ENCODE measurements at regions not wholly inside any gene's neighbourhood (a gene's known extent, or its start where the extent isn't known, plus 50 kb on each side); places are given as distances from the start of the nearest gene placed in this dataset.

DNA sequence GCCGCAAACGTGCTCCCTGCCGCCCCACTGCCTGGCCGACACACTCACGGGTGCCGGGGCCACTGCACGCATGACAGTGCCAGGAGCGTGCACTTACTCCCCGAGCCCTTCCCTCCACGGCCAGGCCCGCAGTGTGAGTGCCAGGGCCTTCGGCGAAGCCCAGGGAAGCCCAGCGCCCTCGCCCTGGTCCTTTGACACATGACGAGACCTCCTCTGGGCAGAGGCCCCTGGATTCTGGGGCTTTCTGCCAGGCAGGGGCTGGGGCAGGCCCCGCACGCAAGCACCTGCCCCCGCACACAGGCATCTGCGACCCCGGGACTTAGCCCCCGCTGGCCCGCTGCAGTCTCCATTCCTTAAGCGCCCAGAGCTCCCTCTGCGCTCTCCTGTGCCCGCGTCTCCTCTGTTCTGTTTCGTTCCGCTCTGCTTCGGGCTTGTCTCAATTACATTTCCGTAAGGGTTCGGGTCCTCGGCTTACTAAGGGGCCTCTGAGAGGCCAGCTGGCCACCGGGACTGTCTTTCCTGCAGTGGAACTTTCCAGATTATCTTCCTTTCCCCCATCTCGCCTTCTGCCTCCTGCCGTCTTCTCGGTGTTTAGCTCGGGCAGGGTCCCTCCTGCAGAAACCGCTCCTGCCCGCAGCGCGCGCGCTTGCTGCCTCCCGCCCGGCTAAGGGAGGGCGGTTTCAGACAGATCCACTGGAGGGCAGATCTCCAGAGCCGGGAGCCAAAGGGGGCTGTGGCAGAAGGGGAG, 98.8 kb downstream of the ING1 start:
- TF ChIP-seq CTCF (IDR thresholded peaks at IDR 0.05; ENCODE audit: low read length) (no peak), EZH2phosphoT487 (IDR thresholded peaks at IDR 0.05; ENCODE audit: low read length) (no peak)

Measured in MM.1S (cell line).